Breast epithelium (tissue), 3 donors: ENCODE measurements at regions not wholly inside any gene's neighbourhood (a gene's known extent, or its start where the extent isn't known, plus 50 kb on each side); places are given as distances from the start of the nearest gene placed in this dataset.

ENCODE experiments used
- POLR2A ChIP-seq: fragments of 450-650 bp; IDR thresholded peaks from one replicate; pipeline ENCODE4 v1.6.1; 2016; ENCODE audit warnings: antibody characterized with exemption, mild to moderate bottlenecking, moderate library complexity
- POLR2AphosphoS5 ChIP-seq, 3 donors: sonication (generic); formaldehyde crosslinking; IDR thresholded peaks; one replicate each; pipeline ENCODE4 v1.6.1; 2017; ENCODE audit warnings: antibody characterized with exemption in 3 of 3
- TF ChIP-seq, protein P1 (sequence below), 3 donors: fragments of 450-650 bp; IDR thresholded peaks; one replicate each; pipeline ENCODE4 v1.5.1; 2016 to 2017; ENCODE audit warnings: antibody characterized with exemption in 3 of 3, mild to moderate bottlenecking in 3 of 3, moderate library complexity in 3 of 3

DNA sequence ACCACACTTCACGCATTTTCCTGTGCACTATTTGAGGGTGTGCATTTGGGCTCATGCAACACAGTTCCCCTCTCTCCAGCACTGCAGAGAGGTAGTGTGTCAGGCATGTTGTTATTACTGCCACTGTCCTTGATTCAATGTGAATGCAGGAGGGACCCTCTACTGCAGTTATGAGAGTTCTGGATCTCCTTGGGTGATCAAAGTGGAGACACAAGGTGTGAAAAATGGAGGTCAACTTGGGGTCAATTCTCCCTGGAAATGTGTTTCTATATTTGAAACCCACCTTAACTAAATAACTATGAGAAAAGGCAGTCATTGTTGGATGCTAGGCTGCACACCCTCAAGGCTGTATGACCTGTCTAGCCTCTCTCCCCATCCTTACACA is 73.9 kb upstream of the FAM171A1 start:
- TF ChIP-seq, protein P1, sequence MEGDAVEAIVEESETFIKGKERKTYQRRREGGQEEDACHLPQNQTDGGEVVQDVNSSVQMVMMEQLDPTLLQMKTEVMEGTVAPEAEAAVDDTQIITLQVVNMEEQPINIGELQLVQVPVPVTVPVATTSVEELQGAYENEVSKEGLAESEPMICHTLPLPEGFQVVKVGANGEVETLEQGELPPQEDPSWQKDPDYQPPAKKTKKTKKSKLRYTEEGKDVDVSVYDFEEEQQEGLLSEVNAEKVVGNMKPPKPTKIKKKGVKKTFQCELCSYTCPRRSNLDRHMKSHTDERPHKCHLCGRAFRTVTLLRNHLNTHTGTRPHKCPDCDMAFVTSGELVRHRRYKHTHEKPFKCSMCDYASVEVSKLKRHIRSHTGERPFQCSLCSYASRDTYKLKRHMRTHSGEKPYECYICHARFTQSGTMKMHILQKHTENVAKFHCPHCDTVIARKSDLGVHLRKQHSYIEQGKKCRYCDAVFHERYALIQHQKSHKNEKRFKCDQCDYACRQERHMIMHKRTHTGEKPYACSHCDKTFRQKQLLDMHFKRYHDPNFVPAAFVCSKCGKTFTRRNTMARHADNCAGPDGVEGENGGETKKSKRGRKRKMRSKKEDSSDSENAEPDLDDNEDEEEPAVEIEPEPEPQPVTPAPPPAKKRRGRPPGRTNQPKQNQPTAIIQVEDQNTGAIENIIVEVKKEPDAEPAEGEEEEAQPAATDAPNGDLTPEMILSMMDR (IDR thresholded peaks at IDR 0.05) = no peak
- TF ChIP-seq POLR2AphosphoS5 (IDR thresholded peaks at IDR 0.05) (no peak), POLR2A (no peak)
